ENCODE measurements at regions not wholly inside any gene's neighbourhood (a gene's known extent, or its start where the extent isn't known, plus 50 kb on each side); places are given as distances from the start of the nearest gene placed in this dataset.

GRCh38 chr3:28188686-28189085 is 52.7 kb upstream of the CMC1 start:
- no peak for DNase-seq
- H3K79me2 ChIP-seq (ENCODE audit: insufficient read depth, low read length), result no peaks in the 10 kb centered on the region
- H3K4me3 ChIP-seq (replicated peaks in 1 of 3; ENCODE audit: low read depth in 2 of 3, low read length in 3 of 3), result no peak overlapping the region
- TF ChIP-seq CTCF (IDR thresholded peaks at IDR 0.05), result no peak
- H3K9me3 ChIP-seq (replicated peaks in 1 of 2; ENCODE audit: control insufficient read depth in 1 of 2, insufficient read depth in 1 of 2, low read length in 2 of 2), result no peaks in the 10 kb centered on the region
- no peak overlapping the region for H3K27ac ChIP-seq (ENCODE audit: low read depth in 1 of 2, low read length in 2 of 2)
- no peaks in the 10 kb centered on the region for H3K27me3 ChIP-seq (ENCODE audit: control insufficient read depth in 2 of 2, insufficient read depth in 2 of 2, low read length in 2 of 2)
- H4K20me1 ChIP-seq (ENCODE audit: insufficient read depth, low read length), result no peaks in the 10 kb centered on the region
- H3K9me3 Mint-ChIP-seq, result peaks cover 0 to 9% (median 3%) of the 10 kb centered on the region in 7 donors
- peaks cover 6% of the 10 kb centered on the region for H3K4me1 Mint-ChIP-seq
- no peak overlapping the region for H3K4me3 Mint-ChIP-seq
- H2AFZ ChIP-seq (ENCODE audit: insufficient read depth, low read depth, low read length, poor library complexity, severe bottlenecking), result no peak overlapping the region
- peaks cover 0 to 3% (median 0%) of the 10 kb centered on the region in 3 donors for H3K27me3 Mint-ChIP-seq (ENCODE audit: low read depth in 3 of 3)
- intact Hi-C loops (cut with micrococcal nuclease), result no loop called here
- H3K36me3 Mint-ChIP-seq, result no peaks in the 10 kb centered on the region
- H3K9ac ChIP-seq (ENCODE audit: insufficient read depth, low read length, poor library complexity, severe bottlenecking), result no peak overlapping the region
- no CpG with 5 or more reads among the region's 2 CpGs for WGBS (ENCODE audit: insufficient coverage)
- no peaks in the 10 kb centered on the region for H3K36me3 ChIP-seq (replicated peaks in 1 of 2; ENCODE audit: control insufficient read depth in 1 of 2, insufficient read depth in 2 of 2, low read length in 2 of 2)
- no peak overlapping the region for H3K4me2 ChIP-seq (replicated peaks; ENCODE audit: extremely low read depth, low read length, poor library complexity, severe bottlenecking)
- no peak overlapping the region for H3K27ac Mint-ChIP-seq
- no peaks in the 10 kb centered on the region for H3K4me1 ChIP-seq (ENCODE audit: control insufficient read depth in 1 of 2, insufficient read depth in 2 of 2, low read length in 2 of 2)

GRCh38 chr3:28191363-28191762 is 50.1 kb upstream of the CMC1 start:
- intact Hi-C loops (cut with micrococcal nuclease), result no loop called here
- TF ChIP-seq CTCF (IDR thresholded peaks at IDR 0.05), result no peak
- no peaks in the 10 kb centered on the region for H3K79me2 ChIP-seq (ENCODE audit: insufficient read depth, low read length)
- no peaks in the 10 kb centered on the region for H3K9me3 ChIP-seq (replicated peaks in 1 of 2; ENCODE audit: control insufficient read depth in 1 of 2, insufficient read depth in 1 of 2, low read length in 2 of 2)
- H3K4me1 ChIP-seq (ENCODE audit: control insufficient read depth in 1 of 2, insufficient read depth in 2 of 2, low read length in 2 of 2), result no peaks in the 10 kb centered on the region
- H2AFZ ChIP-seq (ENCODE audit: insufficient read depth, low read depth, low read length, poor library complexity, severe bottlenecking), result no peak overlapping the region
- H4K20me1 ChIP-seq (ENCODE audit: insufficient read depth, low read length), result no peaks in the 10 kb centered on the region
- Mint-ChIP-seq H3K4me1 (peaks cover 3% of the 10 kb centered on the region), H3K36me3 (no peaks in the 10 kb centered on the region), H3K9me3 (peaks cover 0 to 9% (median 3%) of the 10 kb centered on the region in 7 donors), H3K27ac (no peak overlapping the region), H3K4me3 (no peak overlapping the region), H3K27me3 (ENCODE audit: low read depth in 3 of 3) (peaks cover 0 to 3% (median 0%) of the 10 kb centered on the region in 3 donors)
- no peak overlapping the region for H3K27ac ChIP-seq (ENCODE audit: low read depth in 1 of 2, low read length in 2 of 2)
- H3K36me3 ChIP-seq (replicated peaks in 1 of 2; ENCODE audit: control insufficient read depth in 1 of 2, insufficient read depth in 2 of 2, low read length in 2 of 2), result no peaks in the 10 kb centered on the region
- no peaks in the 10 kb centered on the region for H3K27me3 ChIP-seq (ENCODE audit: control insufficient read depth in 2 of 2, insufficient read depth in 2 of 2, low read length in 2 of 2)
- no peak overlapping the region for H3K4me2 ChIP-seq (replicated peaks; ENCODE audit: extremely low read depth, low read length, poor library complexity, severe bottlenecking)
- no peak for DNase-seq
- no CpG with 5 or more reads among the region's 2 CpGs for WGBS (ENCODE audit: insufficient coverage)
- no peak overlapping the region for H3K9ac ChIP-seq (ENCODE audit: insufficient read depth, low read length, poor library complexity, severe bottlenecking)
- no peak overlapping the region for H3K4me3 ChIP-seq (replicated peaks in 1 of 3; ENCODE audit: low read depth in 2 of 3, low read length in 3 of 3)
